Frontal cortex (tissue), 4 donors: ENCODE measurements at regions not wholly inside any gene's neighbourhood (a gene's known extent, or its start where the extent isn't known, plus 50 kb on each side); places are given as distances from the start of the nearest gene placed in this dataset. TPM values are rescaled to one million over a fixed set of nuclear protein-coding genes. Genes with fewer than 3 reads are reported as not detected.

Experiments
- DNase-seq, 2 donors: peaks; one replicate each; pipeline ENCODE4 v3.0.0; 2012; ENCODE audit warnings: low spot score in 2 of 2
- FAIRE-seq: peaks from 2 replicates; lab custom pipeline; 2012; peaks lifted over from hg19 to GRCh38; lab: Jason Lieb, UNC
- small RNA-seq: library from RNA; depleted of rRNA; stranded (forward); fragments of <200 nt; gene quantifications from one replicate; pipeline ENCODE3, GENCODE V24; 2014
- donor health status: control.
- donor health status: control.
- donor health status: control.

DNA sequence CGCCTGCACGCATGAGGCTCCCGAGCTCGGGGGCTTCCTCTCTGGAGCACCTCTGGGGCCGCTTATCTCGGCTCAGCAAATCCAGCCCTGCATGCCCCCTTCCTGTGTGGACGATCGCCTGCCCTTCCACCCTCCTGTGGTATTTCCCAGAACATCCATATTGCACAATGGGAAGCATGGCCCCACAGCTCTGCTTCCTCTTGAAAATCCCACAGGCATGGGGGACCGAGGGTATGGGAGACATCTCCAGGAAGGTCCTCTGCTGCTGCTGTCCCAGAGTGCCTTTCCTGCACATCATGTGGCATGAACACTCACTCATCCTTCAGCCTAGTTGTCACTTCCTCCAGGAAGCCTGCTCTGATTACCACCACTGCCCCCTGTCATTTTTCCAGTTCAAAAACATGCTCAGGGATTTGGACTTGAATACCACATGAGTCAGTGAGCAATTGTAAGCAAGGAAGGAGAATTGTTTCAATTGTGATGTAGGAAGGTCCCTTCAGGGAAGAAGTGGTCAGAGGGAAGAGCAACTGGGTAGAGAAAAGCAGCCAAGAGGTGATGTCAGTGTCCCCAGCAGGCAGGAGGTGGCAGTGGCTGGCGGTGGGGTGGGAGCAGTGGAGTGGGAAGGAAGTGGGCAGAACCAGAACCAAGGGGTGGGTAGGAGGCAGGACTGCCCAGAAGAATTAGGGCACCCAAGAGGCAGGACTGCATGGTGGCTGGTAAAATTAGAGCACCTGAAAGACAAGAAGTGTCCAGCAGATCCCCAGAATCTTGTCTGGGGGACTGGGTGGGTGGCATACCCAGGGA is 67.5 kb upstream of the ZMIZ1 start:
- no peak for FAIRE-seq
- DNase-seq = no peak

DNA sequence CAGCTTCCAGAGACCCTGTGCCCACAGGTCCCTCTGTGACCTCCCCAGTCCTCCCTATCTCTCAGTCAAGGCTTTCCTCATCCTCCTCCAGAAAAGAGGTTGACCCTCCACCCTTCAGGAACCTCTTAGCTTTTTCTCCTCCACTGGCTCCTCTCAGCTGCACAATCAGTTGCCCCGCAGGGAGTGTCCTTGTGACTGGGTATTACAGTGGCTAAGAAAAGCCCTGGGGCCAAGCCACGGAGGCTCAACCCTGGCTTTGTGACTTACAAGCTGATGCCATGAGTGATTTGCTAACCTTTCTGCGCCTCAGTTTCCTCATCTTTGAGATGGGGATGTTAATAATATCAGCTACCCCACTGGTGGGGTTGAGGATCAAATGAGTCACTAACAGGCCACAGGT is 66.4 kb upstream of the ZMIZ1 start:
- DNase-seq (no peak), FAIRE-seq (no peak)

GRCh38 chr10:79003183-79004100 is 65.3 kb upstream of the ZMIZ1 start:
- FAIRE-seq = no peak
- DNase-seq = no peak

- DNase-seq (no peak), FAIRE-seq (no peak)
Measured at GRCh38 chr10:79004311-79004710, 64.5 kb upstream of the ZMIZ1 start.

- no peak for FAIRE-seq
- no peak for DNase-seq
Measured at GRCh38 chr10:79005126-79005810, 63.5 kb upstream of the ZMIZ1 start.

DNA sequence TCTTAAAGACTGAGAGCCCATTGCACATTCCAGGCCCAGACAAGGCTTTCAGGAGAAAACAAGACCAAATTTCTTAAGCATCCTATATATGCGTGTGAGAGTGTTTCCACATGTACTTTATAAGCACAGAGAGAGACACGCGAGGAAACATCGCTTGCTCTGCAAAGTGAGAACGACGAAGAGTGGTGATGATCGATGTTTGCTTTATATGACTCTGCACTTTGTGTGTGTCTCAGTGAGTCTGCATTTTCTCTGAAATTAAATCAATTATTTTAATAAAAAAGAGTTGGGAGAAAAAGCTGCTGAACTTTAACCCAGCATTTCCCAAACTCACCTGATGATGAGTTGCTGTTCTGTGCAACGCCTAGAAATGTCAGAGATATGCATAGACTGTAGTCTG is 61.7 kb upstream of the ZMIZ1 start:
- FAIRE-seq = no peak
- no peak for DNase-seq

- no peak for DNase-seq
Measured at GRCh38 chr10:79007421-79008319, 61.1 kb upstream of the ZMIZ1 start.

GRCh38 chr10:79009145-79009544 is 59.6 kb upstream of the ZMIZ1 start:
- FAIRE-seq (no peak), DNase-seq (no peak)

More at GRCh38 chr10:79007421-79008319, 61.1 kb upstream of the ZMIZ1 start:
- no peak for FAIRE-seq

DNA sequence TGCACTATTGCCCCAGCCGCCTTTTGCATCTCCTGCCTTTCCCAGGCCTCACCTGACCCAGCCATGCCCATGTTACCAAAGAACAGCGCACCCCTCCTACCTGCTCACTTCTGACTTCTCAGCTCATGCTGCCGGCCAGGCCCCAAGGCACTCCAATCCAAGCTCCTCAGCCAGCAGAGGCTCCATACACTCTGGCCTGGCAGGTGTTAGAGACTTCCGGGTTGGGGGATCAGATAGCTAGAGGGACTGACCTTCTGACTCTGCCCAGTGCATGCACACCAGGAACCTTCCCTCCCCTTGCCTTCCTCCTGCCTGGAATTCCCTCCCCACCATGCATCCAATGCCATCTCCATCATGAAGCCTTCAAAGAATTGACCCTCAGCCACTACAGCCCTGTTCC is 56.2 kb upstream of the ZMIZ1 start:
- FAIRE-seq (no peak), DNase-seq (no peak)

DNA sequence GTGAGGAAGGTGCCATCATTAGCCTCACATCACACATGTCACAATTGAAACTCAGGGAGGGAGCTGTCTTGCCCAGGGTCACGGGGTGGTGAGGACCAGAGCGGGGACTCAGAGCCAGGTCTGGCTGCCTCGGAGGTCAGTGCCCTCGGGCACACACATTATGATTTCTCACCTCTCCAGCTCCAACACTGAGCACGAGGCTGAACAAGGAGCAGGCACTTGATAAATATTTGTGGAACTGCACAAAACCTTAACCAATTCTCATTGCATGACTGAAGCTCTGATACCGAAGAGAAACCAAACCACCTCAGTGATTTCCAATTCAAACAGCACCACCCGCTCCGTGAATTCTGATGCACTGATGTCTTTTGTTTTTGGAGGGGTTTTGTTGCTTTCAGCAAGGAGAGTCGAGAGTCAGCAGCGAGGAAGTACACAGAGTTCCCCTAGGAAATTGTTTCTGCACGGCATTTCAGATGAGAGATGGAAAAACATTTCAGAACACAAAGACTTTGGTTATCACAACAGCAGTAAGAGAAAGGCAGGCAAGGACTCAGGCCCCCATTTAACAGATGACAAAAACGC is 55.3 kb upstream of the ZMIZ1 start:
- no peak for DNase-seq
- no peak for FAIRE-seq

DNA sequence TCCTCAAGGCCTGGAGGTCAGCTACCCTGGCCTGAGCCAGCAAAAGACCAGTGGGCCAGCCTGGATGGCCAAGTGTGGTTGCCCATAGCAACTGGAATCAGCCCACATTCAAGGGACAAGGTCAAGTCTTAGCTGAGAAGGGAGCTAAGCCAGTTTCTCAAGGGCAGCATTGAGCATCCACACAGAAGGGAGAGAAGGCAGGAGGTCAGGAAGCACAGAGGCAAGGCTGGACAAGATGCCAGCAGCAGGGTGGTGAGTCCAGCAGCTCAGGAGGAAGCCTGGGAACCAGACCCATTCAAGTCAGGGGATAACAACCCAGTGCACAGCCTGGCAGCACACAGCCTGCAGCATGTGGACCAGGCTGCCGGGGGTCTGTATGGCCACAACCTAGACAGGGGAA is 54.0 kb upstream of the ZMIZ1 start:
- no peak for FAIRE-seq
- DNase-seq = peak in 1 of 2 donors; percentile 33

DNA sequence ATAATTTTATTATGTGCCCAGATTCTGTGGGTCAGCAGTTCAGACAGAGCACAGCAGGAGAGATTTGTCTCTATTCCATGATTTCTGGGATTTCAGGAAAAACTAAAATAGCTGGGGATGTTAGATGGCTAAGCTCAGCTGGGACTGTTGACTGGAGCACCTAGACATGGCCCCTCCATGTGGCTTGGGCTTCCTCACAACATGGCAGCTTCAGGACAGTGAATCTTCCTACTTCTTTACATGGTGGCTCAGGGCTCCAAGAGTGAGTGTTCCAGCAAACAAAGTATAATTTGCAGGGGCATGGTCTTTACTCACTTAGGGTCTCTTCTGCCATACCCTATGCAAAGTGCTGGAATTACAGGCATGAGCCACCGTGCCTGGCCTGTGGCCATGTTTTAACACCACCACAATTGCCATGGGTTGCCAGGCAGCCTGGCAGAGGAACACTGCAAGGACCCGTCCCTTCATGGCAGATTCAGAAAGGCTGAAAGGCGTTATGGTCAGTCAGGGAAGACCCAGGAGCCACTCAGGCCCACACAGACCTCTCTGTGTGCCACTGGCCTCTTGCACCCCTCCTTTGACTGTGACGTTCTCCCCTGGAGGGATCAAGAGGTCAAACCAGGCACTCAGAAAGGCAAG is 50.8 kb upstream of the ZMIZ1 start:
- FAIRE-seq (no peak), DNase-seq (no peak)

DNA sequence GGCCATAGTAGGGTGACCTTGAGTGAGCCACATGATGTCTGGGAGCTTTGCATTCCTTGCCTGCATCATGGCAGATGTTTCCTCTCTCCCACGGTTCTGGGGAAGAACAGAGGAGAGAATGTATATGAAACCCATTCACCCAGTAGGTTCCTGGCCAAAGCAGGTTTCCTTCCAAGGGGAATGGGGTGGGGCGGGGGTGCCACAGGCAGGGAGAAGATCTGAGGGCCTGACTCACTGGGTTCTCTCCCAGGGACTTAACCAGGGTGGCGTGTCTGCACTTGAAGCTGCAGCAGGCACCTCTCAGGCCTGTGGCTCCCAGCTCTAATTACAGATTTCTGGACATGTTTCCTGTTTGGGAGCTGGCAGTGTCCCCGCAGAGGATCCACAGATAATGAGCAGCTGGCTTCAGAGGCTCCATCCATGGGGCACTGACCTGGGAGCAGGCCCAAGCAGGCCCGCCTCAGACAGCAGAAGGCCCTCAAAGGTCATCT is 50.2 kb upstream of the ZMIZ1 start:
- no peak for FAIRE-seq
- DNase-seq = no peak

Small RNA genes in the stretch of these regions (small RNA-seq; reads per million reads assigned to genes)
- not detected for gene RF00056
